Body of pancreas (tissue), 4 donors: ENCODE measurements at regions not wholly inside any gene's neighbourhood (a gene's known extent, or its start where the extent isn't known, plus 50 kb on each side); places are given as distances from the start of the nearest gene placed in this dataset.
A peak's percentile ranks its signal among the peaks of the same experiment; 100 is the strongest.

Experiments
- ATAC-seq: fragments of 150-250 bp; one replicate; pipeline ENCODE4 v1.9.1; 2016
- DNase-seq, 4 donors: peaks; one replicate each; pipeline ENCODE4 v3.0.0-alpha.2; 2019
- H3K27ac ChIP-seq, 4 donors: fragments of 200-600 bp; sonication (generic); 1 replicate in 3 of 4; 2 replicates in 1 of 4; pipeline versions ENCODE4 v1.5.1 to v1.6.1; 2016 to 2019; ENCODE audit warnings: mild to moderate bottlenecking in 1 of 4, mixed read lengths in 1 of 4, moderate library complexity in 1 of 4
- H3K27me3 ChIP-seq, 2 donors: fragments of 200-600 bp; sonication (generic); one replicate each; pipeline ENCODE4 v1.6.0; 2016; ENCODE audit warnings: mild to moderate bottlenecking in 1 of 2
- H3K36me3 ChIP-seq, 2 donors: fragments of 200-600 bp; sonication (generic); replicated peaks in 1 of 2; 2 replicates each; pipeline ENCODE4 v1.5.1; 2016; ENCODE audit warnings: low read depth in 2 of 2; ENCODE audit not compliant: insufficient read depth in 1 of 2
- H3K4me1 ChIP-seq: fragments of 200-600 bp; sonication (generic); one replicate; pipeline ENCODE4 v1.6.0; 2016
- H3K4me3 ChIP-seq, 2 donors: fragments of 200-600 bp; sonication (generic); 1 replicate in 1 of 2; 2 replicates in 1 of 2; pipeline ENCODE4 v1.5.1; 2016 to 2019
- H3K9me3 ChIP-seq, 3 donors: fragments of 200-600 bp; sonication (generic); 1 replicate in 2 of 3; 2 replicates in 1 of 3; pipeline ENCODE4 v1.5.1; 2016
- CTCF ChIP-seq, 7 experiments: fragments of 450-650 bp in 4 of 7; fragments of 200-600 bp in 3 of 7; sonication (generic) in 3 of 7; IDR thresholded peaks; one replicate each; pipeline ENCODE4 v1.5.1; 2016 to 2019; ENCODE audit warnings: antibody characterized with exemption in 7 of 7
- POLR2A ChIP-seq, 3 donors: fragments of 450-650 bp; IDR thresholded peaks; one replicate each; pipeline ENCODE4 v1.6.1; 2016; ENCODE audit warnings: antibody characterized with exemption in 3 of 3, mild to moderate bottlenecking in 2 of 3
- WGBS, 2 donors: methylation state at CpG; one replicate each; pipeline ENCODE4 v1.1.5; 2017; 5-methylcytosine and 5-hydroxymethylcytosine counted together
- intact Hi-C: fragments of 100-400 bp; cut with DNase I; formaldehyde crosslinking; loops from one replicate; pipeline ENCODE4 v1.15.1; 2023

DNA sequence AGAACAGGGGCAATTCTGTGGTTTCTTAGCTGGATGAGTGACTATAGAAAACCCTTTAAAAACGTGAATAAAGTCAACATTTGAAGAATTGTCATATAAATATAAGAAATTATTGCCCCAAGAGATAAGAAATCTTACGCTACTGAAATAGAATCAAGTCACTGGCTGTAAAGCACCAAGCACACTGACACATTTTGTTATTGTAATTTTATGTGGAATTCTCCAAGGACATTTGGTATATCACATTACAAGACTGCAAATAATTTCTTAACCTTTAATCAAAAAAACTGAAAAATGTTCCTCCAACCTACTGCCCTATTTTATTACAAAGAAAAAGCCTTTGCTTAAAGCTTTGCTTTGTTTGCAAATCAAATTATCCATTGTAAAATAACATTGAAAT, 383.3 kb downstream of the IPMK start:
- WGBS, 2 donors = 20% methylated on average over 2 of the region's 2 CpGs
- Histone ChIP-seq H3K4me1 (peaks cover 18% of the 10 kb centered on the region), H3K36me3 (no peaks in the 10 kb centered on the region), H3K4me3 (no peak overlapping the region), H3K27me3 (no peaks in the 10 kb centered on the region), H3K9me3 (no peaks in the 10 kb centered on the region), H3K27ac (peak overlapping the region in 1 of 4 donors; percentile 30)
- ATAC-seq (no peak), DNase-seq (no peak)
- TF ChIP-seq POLR2A (IDR thresholded peaks at IDR 0.05) (no peak), CTCF (IDR thresholded peaks at IDR 0.05) (no peak)
- intact Hi-C loops = no loop called here

DNA sequence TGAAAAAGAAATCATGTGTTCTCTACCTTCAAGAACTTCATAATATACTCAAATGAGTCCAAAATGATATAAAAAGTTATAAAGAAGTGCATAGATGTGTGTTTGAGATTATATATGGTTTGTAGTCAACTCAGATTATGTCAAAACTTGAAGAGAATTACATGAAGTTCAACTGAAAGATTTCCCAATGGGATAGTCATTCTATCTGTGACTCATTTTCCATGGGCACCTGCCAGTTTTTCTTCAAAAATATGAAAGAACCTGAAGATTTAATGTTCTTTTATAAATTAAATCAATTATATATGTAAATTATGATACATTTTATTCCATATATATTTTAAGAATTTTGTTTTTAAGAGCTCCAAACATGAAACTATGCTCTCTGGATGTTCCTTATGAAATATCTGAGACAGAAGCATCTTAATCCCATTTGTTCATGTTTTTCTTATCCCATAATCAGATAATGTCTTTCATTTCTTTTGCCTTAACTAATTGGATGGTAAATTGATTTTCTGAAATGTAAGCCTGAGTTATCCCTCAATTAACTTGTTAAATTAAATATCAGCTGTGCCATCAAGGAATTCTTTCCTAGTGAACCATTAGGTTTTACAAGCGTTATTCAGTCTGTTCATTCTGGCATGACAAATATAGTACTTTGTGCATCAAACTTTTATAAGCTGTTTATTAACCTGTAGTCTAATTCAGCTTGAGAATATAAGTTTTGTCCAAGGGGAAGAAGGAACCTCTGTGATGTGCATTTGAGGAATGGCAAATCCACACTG, 387.1 kb downstream of the IPMK start:
- no peak for DNase-seq
- no peaks in the 10 kb centered on the region for H3K27me3 ChIP-seq
- TF ChIP-seq POLR2A (IDR thresholded peaks at IDR 0.05) = no peak
- TF ChIP-seq CTCF (IDR thresholded peaks at IDR 0.05) = no peak
- no peaks in the 10 kb centered on the region for H3K36me3 ChIP-seq
- intact Hi-C loops = no loop called here
- peaks cover 17% of the 10 kb centered on the region for H3K4me1 ChIP-seq
- H3K9me3 ChIP-seq = no peaks in the 10 kb centered on the region
- ATAC-seq = no peak
- no peak overlapping the region for H3K27ac ChIP-seq
- no peak overlapping the region for H3K4me3 ChIP-seq
- WGBS, 2 donors = 35 to 46% methylated on average over 1 of the region's 1 CpG

GRCh38 chr10:57874810-57875209, 392.9 kb downstream of the IPMK start:
- DNase-seq = no peak
- no peak for TF ChIP-seq CTCF (IDR thresholded peaks at IDR 0.05)
- TF ChIP-seq POLR2A (IDR thresholded peaks at IDR 0.05) = no peak
- Histone ChIP-seq H3K9me3 (no peaks in the 10 kb centered on the region), H3K27ac (no peak overlapping the region), H3K4me3 (no peak overlapping the region), H3K4me1 (no peaks in the 10 kb centered on the region), H3K36me3 (no peaks in the 10 kb centered on the region), H3K27me3 (no peaks in the 10 kb centered on the region)
- intact Hi-C loops = no loop called here
- WGBS, 2 donors = 80 to 85% methylated on average over 4 of the region's 4 CpGs
- no peak for ATAC-seq

GRCh38 chr10:57867241-57867640, 400.5 kb downstream of the IPMK start:
- TF ChIP-seq CTCF (IDR thresholded peaks at IDR 0.05) = no peak
- no peak for TF ChIP-seq POLR2A (IDR thresholded peaks at IDR 0.05)
- Histone ChIP-seq H3K27ac (no peak overlapping the region), H3K4me1 (peaks cover 16% of the 10 kb centered on the region), H3K27me3 (no peaks in the 10 kb centered on the region), H3K9me3 (no peaks in the 10 kb centered on the region), H3K4me3 (no peak overlapping the region), H3K36me3 (no peaks in the 10 kb centered on the region)
- intact Hi-C loops = no loop called here
- DNase-seq = no peak
- 7 to 15% methylated on average over 1 of the region's 1 CpG for WGBS, 2 donors
- ATAC-seq = no peak
